ENCODE measurements at regions not wholly inside any gene's neighbourhood (a gene's known extent, or its start where the extent isn't known, plus 50 kb on each side); places are given as distances from the start of the nearest gene placed in this dataset.
A peak's percentile ranks its signal among the peaks of the same experiment; 100 is the strongest.

GRCh38 chr2:240197462-240198139, 57.1 kb upstream of the OTOS start:
- RAD21 ChIA-PET (ENCODE audit: unreplicated experiment): no interaction called here
- no peak for FAIRE-seq

More at GRCh38 chr2:240197462-240198139, 57.1 kb upstream of the OTOS start:
- Histone ChIP-seq H3K27ac (ENCODE audit: control insufficient read depth, insufficient read depth) (no peak overlapping the region), H2AFZ (ENCODE audit: control insufficient read depth, low read depth, low read length) (no peak overlapping the region), H3K9me3 (replicated peaks; ENCODE audit: control insufficient read depth, insufficient read depth, low read length) (no peaks in the 10 kb centered on the region), H3K4me1 (ENCODE audit: control insufficient read depth, insufficient read depth, low read length) (no peaks in the 10 kb centered on the region), H3K4me2 (ENCODE audit: control insufficient read depth, insufficient read depth) (no peak overlapping the region), H3K27me3 (replicated peaks in 1 of 2; ENCODE audit: control insufficient read depth in 2 of 2, insufficient read depth in 2 of 2, low read length in 1 of 2) (no peaks in the 10 kb centered on the region; a peak in 2 of 4 replicates), H3K4me3 (no peak overlapping the region), H3K9ac (ENCODE audit: control insufficient read depth, insufficient read depth, low read length) (no peak overlapping the region), H3K79me2 (ENCODE audit: control insufficient read depth, insufficient read depth, low read length) (no peaks in the 10 kb centered on the region), H3K36me3 (ENCODE audit: control insufficient read depth in 2 of 2, insufficient read depth in 2 of 2, low read length in 1 of 2) (no peaks in the 10 kb centered on the region), H4K20me1 (ENCODE audit: control insufficient read depth, insufficient read depth) (no peaks in the 10 kb centered on the region; the same call in 1 of the 2 replicates)
- ChIA-PET SMC1A (ENCODE audit: uncharacterized antibody, unreplicated experiment) (no interaction called here), CTCF (no interaction called here), POLR2A (no interaction called here)
- DNase-seq (ENCODE audit: low read depth, low spot score) (no peak), ATAC-seq (no peak)
- in situ Hi-C loops (cut with MboI) (no loop called here), intact Hi-C loops (cut with micrococcal nuclease; ENCODE audit: unreplicated experiment) (no loop called here)
- TF ChIP-seq, protein P1, sequence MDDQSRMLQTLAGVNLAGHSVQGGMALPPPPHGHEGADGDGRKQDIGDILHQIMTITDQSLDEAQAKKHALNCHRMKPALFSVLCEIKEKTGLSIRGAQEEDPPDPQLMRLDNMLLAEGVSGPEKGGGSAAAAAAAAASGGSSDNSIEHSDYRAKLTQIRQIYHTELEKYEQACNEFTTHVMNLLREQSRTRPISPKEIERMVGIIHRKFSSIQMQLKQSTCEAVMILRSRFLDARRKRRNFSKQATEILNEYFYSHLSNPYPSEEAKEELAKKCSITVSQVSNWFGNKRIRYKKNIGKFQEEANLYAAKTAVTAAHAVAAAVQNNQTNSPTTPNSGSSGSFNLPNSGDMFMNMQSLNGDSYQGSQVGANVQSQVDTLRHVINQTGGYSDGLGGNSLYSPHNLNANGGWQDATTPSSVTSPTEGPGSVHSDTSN (IDR thresholded peaks at IDR 0.05; ENCODE audit: insufficient replicate concordance, low read depth, low read length): peak; percentile 28
- TF ChIP-seq IKZF2 (IDR thresholded peaks at IDR 0.05) (no peak), MYC (IDR thresholded peaks at IDR 0.05; ENCODE audit: insufficient read depth, insufficient read length, insufficient replicate concordance, low read length, severe bottlenecking) (no peak)
- TF ChIP-seq, protein P2, sequence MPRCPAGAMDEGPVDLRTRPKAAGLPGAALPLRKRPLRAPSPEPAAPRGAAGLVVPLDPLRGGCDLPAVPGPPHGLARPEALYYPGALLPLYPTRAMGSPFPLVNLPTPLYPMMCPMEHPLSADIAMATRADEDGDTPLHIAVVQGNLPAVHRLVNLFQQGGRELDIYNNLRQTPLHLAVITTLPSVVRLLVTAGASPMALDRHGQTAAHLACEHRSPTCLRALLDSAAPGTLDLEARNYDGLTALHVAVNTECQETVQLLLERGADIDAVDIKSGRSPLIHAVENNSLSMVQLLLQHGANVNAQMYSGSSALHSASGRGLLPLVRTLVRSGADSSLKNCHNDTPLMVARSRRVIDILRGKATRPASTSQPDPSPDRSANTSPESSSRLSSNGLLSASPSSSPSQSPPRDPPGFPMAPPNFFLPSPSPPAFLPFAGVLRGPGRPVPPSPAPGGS (IDR thresholded peaks at IDR 0.05; ENCODE audit: borderline replicate concordance, insufficient read depth, low read depth, low read length, poor library complexity, severe bottlenecking): peak; percentile 86
- WGBS (ENCODE audit: insufficient coverage, insufficient replicate concordance, low lambda C conversion rate, missing lambda C conversion rate): 87% methylated on average over 17 of the region's 17 CpGs
- no TSS peak for BruUV-seq (replicated peaks)

Measured in GM12878 (cell line).